ENCODE measurements at regions not wholly inside any gene's neighbourhood (a gene's known extent, or its start where the extent isn't known, plus 50 kb on each side); places are given as distances from the start of the nearest gene placed in this dataset.
"Not testable (repeated sequence)": the region's sequence is repeated elsewhere in the genome, so short reads cannot be mapped to it uniquely, and the experiment has no call there.

- DNase-seq, result no peak
Observed at GRCh38 chr15:70602834-70603560, 160.4 kb downstream of the UACA start.

GRCh38 chr15:70602281-70602680 lies 161.1 kb downstream of the UACA start:
- no peak for DNase-seq

GRCh38 chr15:70597945-70598344 lies 165.4 kb downstream of the UACA start:
- no peak for DNase-seq

- DNase-seq, result no peak
Observed at GRCh38 chr15:70597056-70597603, 166.2 kb downstream of the UACA start.

- DNase-seq, result no peak
Observed at GRCh38 chr15:70596354-70597055, 166.9 kb downstream of the UACA start.

DNA sequence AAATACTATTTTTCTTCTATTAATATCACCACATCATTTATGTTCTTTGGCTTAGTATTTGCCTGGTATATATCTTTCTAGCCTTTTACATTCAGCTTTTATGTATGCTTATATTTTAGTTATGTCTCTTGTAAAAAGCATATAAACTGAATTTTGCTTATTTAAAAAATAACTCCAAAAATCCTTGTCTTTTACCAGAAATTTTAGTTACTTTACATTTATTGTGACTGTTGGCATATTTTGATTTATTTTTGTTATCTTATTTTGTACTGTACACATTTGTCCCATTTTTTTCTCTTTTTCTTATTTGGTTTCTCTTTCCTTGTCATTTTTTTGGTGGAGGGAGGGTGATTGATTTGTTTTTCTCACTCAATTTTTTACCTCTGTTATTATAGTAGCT lies 169.6 kb downstream of the UACA start:
- DNase-seq, result no peak

DNA sequence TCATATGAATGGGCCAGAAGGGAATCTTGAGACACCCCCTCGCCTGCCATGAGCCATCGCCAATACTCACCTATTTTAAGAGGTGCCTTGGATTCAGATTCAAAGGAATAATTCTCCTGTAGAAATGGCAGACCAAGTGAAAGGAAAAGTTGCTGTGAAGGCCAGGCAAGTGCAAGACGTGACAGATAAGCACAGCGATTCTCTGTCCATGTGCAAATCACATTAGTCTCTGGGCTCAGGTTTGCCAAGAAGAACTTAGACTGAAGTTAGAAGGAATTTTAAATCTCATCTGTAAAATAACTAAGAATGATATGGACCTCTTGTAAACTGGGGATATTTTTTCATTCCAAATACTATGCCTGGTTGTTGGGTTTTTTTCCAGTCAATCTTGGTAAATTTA lies 173.6 kb downstream of the UACA start:
- DNase-seq, result no peak

DNA sequence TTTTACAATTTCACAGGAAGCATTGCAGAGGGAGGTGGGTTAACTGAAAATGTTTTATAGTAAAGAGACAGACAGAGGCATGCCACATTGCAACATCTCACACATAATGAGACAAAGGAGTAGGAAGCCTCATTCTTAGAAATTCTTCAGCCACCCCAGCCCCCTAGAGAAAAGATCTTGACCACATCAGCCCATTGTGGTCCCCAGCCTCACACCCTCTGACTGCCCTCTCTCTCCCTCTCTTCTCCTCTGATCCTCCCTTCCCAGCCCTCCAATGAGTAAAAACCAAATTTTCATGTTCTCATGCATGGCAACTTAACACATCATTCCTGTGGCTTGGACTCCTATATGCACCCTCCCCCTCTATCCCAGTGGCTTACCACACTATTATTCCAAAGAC lies 174.1 kb downstream of the UACA start:
- no peak for DNase-seq

GRCh38 chr15:70588613-70589012 lies 174.7 kb downstream of the UACA start:
- no peak for DNase-seq

DNA sequence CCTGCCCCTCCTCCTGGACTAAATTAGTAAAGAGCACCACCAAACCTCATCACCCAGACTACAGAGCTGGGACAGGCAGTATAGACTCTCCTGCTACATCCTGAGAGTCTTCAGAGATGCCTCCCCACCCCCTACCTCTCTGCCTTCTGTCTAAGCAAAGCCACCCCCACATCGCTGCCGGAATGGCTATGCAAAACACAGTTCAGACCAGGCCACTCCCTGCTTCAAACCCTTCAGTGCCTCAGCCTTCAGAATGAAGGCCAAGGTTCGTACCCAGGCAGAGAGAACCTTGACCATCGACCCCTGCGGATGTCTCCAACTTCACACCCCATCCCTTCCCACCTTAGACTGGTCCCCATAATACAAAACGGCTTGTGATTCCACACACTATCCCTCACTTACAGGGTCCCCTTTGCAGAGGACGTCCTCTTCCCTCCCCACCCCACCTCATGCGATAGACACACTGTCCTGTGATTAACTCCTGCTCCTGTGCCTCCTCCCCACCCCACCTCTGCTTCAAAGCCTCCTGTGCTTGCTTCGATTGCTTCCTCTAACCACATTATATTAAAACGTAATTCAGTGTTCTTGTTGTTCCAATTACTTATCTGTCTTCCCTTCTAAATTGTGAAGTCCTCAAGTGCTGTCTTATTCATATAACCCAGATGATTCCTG lies 175.3 kb downstream of the UACA start:
- no peak for DNase-seq

GRCh38 chr15:70587012-70587634 lies 176.2 kb downstream of the UACA start:
- not testable (repeated sequence) for DNase-seq

- no peak for DNase-seq
Observed at GRCh38 chr15:70586241-70586640, 177.1 kb downstream of the UACA start.

- no peak for DNase-seq
Observed at GRCh38 chr15:70585707-70586034, 177.7 kb downstream of the UACA start.

GRCh38 chr15:70584838-70585706 lies 178.3 kb downstream of the UACA start:
- DNase-seq, result peak; percentile 64

GRCh38 chr15:70584441-70584837 lies 178.9 kb downstream of the UACA start:
- no peak for DNase-seq

DNA sequence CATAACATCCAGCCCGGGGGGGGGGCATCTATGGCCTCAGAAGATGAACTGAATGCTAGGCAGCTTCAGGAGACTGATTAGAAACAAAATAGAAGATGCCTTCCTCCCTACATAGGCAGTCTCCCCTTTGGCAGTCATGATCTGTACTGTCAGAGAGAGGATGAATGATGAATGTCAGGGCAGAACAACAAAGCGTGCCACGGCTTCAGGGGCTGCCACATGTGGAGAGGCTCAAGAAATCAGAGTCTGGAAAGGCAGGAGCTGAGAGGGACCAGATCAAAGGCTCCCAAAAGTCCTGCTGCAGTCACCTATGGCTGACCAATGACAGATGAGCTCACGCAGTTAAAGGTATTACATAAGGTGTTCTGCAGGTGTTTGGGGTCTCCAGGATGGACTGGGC lies 180.4 kb downstream of the UACA start:
- DNase-seq, result no peak

DNA sequence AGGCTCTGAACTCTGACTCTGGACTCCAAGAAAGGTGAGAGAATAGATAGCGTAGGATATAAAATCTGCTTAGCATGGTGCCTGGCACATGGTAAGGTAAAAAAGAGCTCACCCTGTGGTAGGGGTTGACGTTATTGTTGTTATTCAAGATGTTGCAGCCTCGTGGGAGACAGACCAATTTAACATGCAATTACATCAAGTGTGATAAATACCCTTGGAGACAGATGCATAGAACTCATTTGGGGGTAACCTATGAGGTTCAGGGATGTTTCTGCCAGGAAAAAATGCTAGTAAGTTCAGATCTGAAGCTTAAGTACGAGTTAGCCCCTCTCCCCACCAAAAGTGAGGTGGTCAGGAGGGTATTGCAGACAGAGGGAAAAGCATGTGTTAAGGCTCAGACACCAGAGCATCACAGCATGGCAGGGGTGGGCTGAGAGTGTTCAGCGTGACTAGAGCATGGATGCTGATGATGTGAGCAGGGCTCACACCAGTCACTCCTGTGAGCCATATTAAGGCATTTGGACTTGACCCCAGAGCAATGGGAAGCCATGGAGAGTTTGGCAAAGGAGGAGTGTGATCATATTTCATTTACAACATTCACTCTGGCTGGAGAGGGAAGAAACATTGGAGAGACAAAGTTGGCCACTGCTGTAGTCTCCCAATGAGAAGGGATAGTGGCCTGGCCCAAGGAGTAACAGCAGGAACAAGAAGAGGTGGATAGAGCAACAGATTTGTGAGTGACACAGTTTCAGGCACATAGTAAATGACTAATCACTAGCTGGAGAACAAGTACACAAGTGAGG lies 181.0 kb downstream of the UACA start:
- peak; percentile 35 for DNase-seq

DNA sequence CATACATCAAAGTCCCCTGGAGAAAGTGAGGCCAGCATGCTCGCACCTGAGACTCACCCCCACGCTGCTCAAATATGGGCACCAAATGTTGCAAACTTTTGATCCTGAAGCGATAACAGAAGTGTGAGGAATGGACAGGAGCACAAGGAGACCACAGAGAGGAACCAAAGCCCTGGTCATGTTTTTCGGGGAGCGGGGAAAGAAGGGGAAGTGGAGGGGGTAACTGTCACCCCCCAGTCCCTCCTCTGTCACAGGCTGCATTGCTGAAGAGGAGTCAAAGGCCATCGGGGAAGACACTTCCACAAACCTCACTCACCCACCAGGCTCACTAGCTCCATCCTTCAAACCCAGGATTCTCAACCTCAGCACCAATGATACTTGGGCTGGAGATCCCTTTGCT lies 182.4 kb downstream of the UACA start:
- DNase-seq, result no peak

GRCh38 chr15:70580286-70580685 lies 183.1 kb downstream of the UACA start:
- no peak for DNase-seq

GRCh38 chr15:70579766-70580165 lies 183.6 kb downstream of the UACA start:
- no peak for DNase-seq

DNA sequence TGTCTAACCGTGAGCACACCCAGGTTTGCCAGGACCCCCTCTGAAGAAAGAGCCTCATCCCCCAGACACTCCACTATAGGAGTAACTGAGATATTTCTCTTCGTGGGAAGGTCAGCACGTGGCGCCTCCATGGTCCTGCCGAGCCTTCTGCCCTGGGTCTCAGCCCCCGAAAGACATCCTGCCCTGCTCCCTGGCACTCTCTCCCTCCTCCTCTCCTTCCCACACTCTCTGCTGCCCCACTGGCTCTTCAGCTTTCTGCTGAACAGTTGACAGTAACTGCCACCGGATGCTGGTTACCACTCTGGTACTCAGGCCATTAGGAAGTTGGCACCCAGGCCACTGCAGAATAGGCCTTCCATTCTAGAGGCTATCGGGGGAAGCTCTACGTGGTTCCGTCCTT lies 185.2 kb downstream of the UACA start:
- no peak for DNase-seq

DNA sequence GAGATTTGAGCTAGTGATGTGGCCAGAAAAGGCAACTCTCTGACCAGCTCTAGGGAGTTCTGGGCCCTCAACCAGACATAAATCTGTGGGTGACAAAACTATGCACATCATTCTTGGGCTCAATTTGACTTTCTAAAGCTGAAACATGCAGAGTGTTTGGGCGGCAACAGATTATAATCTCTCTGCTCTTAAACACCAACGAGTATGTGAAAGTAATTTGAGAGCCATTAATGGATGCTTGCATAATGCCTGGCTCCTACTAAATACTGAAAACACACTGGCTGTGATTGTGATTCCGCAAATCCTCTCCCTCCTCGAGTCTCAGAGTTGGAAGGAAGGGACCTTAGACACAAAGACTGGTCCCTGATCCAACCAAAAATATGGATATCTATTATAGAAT lies 186.7 kb downstream of the UACA start:
- no peak for DNase-seq
